ENCODE measurements at regions not wholly inside any gene's neighbourhood (a gene's known extent, or its start where the extent isn't known, plus 50 kb on each side); places are given as distances from the start of the nearest gene placed in this dataset.

GRCh38 chr9:118630079-118630478 is 739.2 kb downstream of the BRINP1 start:
- TF ChIP-seq SUZ12 (IDR thresholded peaks at IDR 0.05; ENCODE audit: extremely low read depth, insufficient read depth, insufficient read length) = no peak
- no peak for TF ChIP-seq YY1 (IDR thresholded peaks at IDR 0.05; ENCODE audit: insufficient read depth, insufficient read length)
- TF ChIP-seq ZNF274 (IDR thresholded peaks at IDR 0.05; ENCODE audit: low read depth, low read length) = no peak
- Histone ChIP-seq H3K4me3 (ENCODE audit: insufficient read length, low read depth) (no peak overlapping the region), H3K4me1 (ENCODE audit: insufficient read depth, insufficient read length) (no peaks in the 10 kb centered on the region), H3K36me3 (ENCODE audit: insufficient read depth, insufficient read length, low read length) (no peaks in the 10 kb centered on the region), H3K9me3 (ENCODE audit: insufficient read depth, low read length) (0 out of 2 replicates have a peak, but pooled peaks cover 5% of the 10 kb centered on the region), H3K27me3 (ENCODE audit: insufficient read depth, insufficient read length) (no peaks in the 10 kb centered on the region), H3K9ac (ENCODE audit: insufficient read length, low read depth) (no peak overlapping the region)
- no peak for DNase-seq (ENCODE audit: low read depth, low spot score)

- no peak for DNase-seq (ENCODE audit: low read depth, low spot score)
- Histone ChIP-seq H3K36me3 (ENCODE audit: insufficient read depth, insufficient read length, low read length) (no peaks in the 10 kb centered on the region), H3K4me1 (ENCODE audit: insufficient read depth, insufficient read length) (no peaks in the 10 kb centered on the region)
Observed at GRCh38 chr9:118630931-118631595, 738.2 kb downstream of the BRINP1 start.

GRCh38 chr9:118631956-118632355 is 737.3 kb downstream of the BRINP1 start:
- no peak overlapping the region for H3K9ac ChIP-seq (ENCODE audit: insufficient read length, low read depth)
- no peak overlapping the region for H3K4me3 ChIP-seq (ENCODE audit: insufficient read length, low read depth)
- no peaks in the 10 kb centered on the region for H3K27me3 ChIP-seq (ENCODE audit: insufficient read depth, insufficient read length)
- TF ChIP-seq YY1 (IDR thresholded peaks at IDR 0.05; ENCODE audit: insufficient read depth, insufficient read length) = no peak
- TF ChIP-seq SUZ12 (IDR thresholded peaks at IDR 0.05; ENCODE audit: extremely low read depth, insufficient read depth, insufficient read length) = no peak
- no peak for TF ChIP-seq ZNF274 (IDR thresholded peaks at IDR 0.05; ENCODE audit: low read depth, low read length)
- 0 out of 2 replicates have a peak, but pooled peaks cover 5% of the 10 kb centered on the region for H3K9me3 ChIP-seq (ENCODE audit: insufficient read depth, low read length)
- DNase-seq (ENCODE audit: low read depth, low spot score) = no peak
- H3K36me3 ChIP-seq (ENCODE audit: insufficient read depth, insufficient read length, low read length) = no peaks in the 10 kb centered on the region
- H3K4me1 ChIP-seq (ENCODE audit: insufficient read depth, insufficient read length) = no peaks in the 10 kb centered on the region

More at GRCh38 chr9:118630931-118631595, 738.2 kb downstream of the BRINP1 start:
- Histone ChIP-seq H3K9me3 (ENCODE audit: insufficient read depth, low read length) (0 out of 2 replicates have a peak, but pooled peaks cover 5% of the 10 kb centered on the region), H3K4me3 (ENCODE audit: insufficient read length, low read depth) (no peak overlapping the region), H3K27me3 (ENCODE audit: insufficient read depth, insufficient read length) (no peaks in the 10 kb centered on the region), H3K9ac (ENCODE audit: insufficient read length, low read depth) (no peak overlapping the region)
- TF ChIP-seq SUZ12 (IDR thresholded peaks at IDR 0.05; ENCODE audit: extremely low read depth, insufficient read depth, insufficient read length) = no peak
- no peak for TF ChIP-seq YY1 (IDR thresholded peaks at IDR 0.05; ENCODE audit: insufficient read depth, insufficient read length)
- no peak for TF ChIP-seq ZNF274 (IDR thresholded peaks at IDR 0.05; ENCODE audit: low read depth, low read length)

GRCh38 chr9:118635416-118635815 is 733.8 kb downstream of the BRINP1 start:
- H3K4me3 ChIP-seq (ENCODE audit: insufficient read length, low read depth) = no peak overlapping the region
- TF ChIP-seq YY1 (IDR thresholded peaks at IDR 0.05; ENCODE audit: insufficient read depth, insufficient read length) (no peak), ZNF274 (IDR thresholded peaks at IDR 0.05; ENCODE audit: low read depth, low read length) (no peak), SUZ12 (IDR thresholded peaks at IDR 0.05; ENCODE audit: extremely low read depth, insufficient read depth, insufficient read length) (no peak)
- no peak for DNase-seq (ENCODE audit: low read depth, low spot score)
- H3K9ac ChIP-seq (ENCODE audit: insufficient read length, low read depth) = no peak overlapping the region
- H3K4me1 ChIP-seq (ENCODE audit: insufficient read depth, insufficient read length) = no peaks in the 10 kb centered on the region
- H3K9me3 ChIP-seq (ENCODE audit: insufficient read depth, low read length) = peaks cover 19% of the 10 kb centered on the region
- no peaks in the 10 kb centered on the region for H3K27me3 ChIP-seq (ENCODE audit: insufficient read depth, insufficient read length)
- H3K36me3 ChIP-seq (ENCODE audit: insufficient read depth, insufficient read length, low read length) = no peaks in the 10 kb centered on the region

- H3K9ac ChIP-seq (ENCODE audit: insufficient read length, low read depth) = no peak overlapping the region
- DNase-seq (ENCODE audit: low read depth, low spot score) = no peak
- no peaks in the 10 kb centered on the region for H3K36me3 ChIP-seq (ENCODE audit: insufficient read depth, insufficient read length, low read length)
- H3K27me3 ChIP-seq (ENCODE audit: insufficient read depth, insufficient read length) = no peaks in the 10 kb centered on the region
- no peaks in the 10 kb centered on the region for H3K4me1 ChIP-seq (ENCODE audit: insufficient read depth, insufficient read length)
- peaks cover 19% of the 10 kb centered on the region for H3K9me3 ChIP-seq (ENCODE audit: insufficient read depth, low read length)
- H3K4me3 ChIP-seq (ENCODE audit: insufficient read length, low read depth) = no peak overlapping the region
- TF ChIP-seq ZNF274 (IDR thresholded peaks at IDR 0.05; ENCODE audit: low read depth, low read length) (no peak), SUZ12 (IDR thresholded peaks at IDR 0.05; ENCODE audit: extremely low read depth, insufficient read depth, insufficient read length) (no peak), YY1 (IDR thresholded peaks at IDR 0.05; ENCODE audit: insufficient read depth, insufficient read length) (no peak)
Observed at GRCh38 chr9:118637681-118638080, 731.6 kb downstream of the BRINP1 start.

- no peaks in the 10 kb centered on the region for H3K36me3 ChIP-seq (ENCODE audit: insufficient read depth, insufficient read length, low read length)
- no peak overlapping the region for H3K4me3 ChIP-seq (ENCODE audit: insufficient read length, low read depth)
- TF ChIP-seq ZNF274 (IDR thresholded peaks at IDR 0.05; ENCODE audit: low read depth, low read length) (no peak), YY1 (IDR thresholded peaks at IDR 0.05; ENCODE audit: insufficient read depth, insufficient read length) (no peak), SUZ12 (IDR thresholded peaks at IDR 0.05; ENCODE audit: extremely low read depth, insufficient read depth, insufficient read length) (no peak)
- no peak overlapping the region for H3K9ac ChIP-seq (ENCODE audit: insufficient read length, low read depth)
- H3K4me1 ChIP-seq (ENCODE audit: insufficient read depth, insufficient read length) = no peaks in the 10 kb centered on the region
- no peaks in the 10 kb centered on the region for H3K27me3 ChIP-seq (ENCODE audit: insufficient read depth, insufficient read length)
- peaks cover 14% of the 10 kb centered on the region for H3K9me3 ChIP-seq (ENCODE audit: insufficient read depth, low read length)
- DNase-seq (ENCODE audit: low read depth, low spot score) = no peak
Observed at GRCh38 chr9:118640836-118641560, 728.2 kb downstream of the BRINP1 start.

GRCh38 chr9:118643118-118643517 is 726.1 kb downstream of the BRINP1 start:
- Histone ChIP-seq H3K4me3 (ENCODE audit: insufficient read length, low read depth) (no peak overlapping the region), H3K36me3 (ENCODE audit: insufficient read depth, insufficient read length, low read length) (no peaks in the 10 kb centered on the region), H3K9ac (ENCODE audit: insufficient read length, low read depth) (no peak overlapping the region), H3K27me3 (ENCODE audit: insufficient read depth, insufficient read length) (no peaks in the 10 kb centered on the region), H3K9me3 (ENCODE audit: insufficient read depth, low read length) (peaks cover 14% of the 10 kb centered on the region), H3K4me1 (ENCODE audit: insufficient read depth, insufficient read length) (no peaks in the 10 kb centered on the region)
- DNase-seq (ENCODE audit: low read depth, low spot score) = peak; percentile 60
- TF ChIP-seq SUZ12 (IDR thresholded peaks at IDR 0.05; ENCODE audit: extremely low read depth, insufficient read depth, insufficient read length) = no peak
